SK-N-SH treated with all-trans-retinoic acid at 6 μM for 48 hours (cell line): ENCODE measurements at regions not wholly inside any gene's neighbourhood (a gene's known extent, or its start where the extent isn't known, plus 50 kb on each side); places are given as distances from the start of the nearest gene placed in this dataset.
"Not testable (repeated sequence)": the region's sequence is repeated elsewhere in the genome, so short reads cannot be mapped to it uniquely, and the experiment has no call there.

Source experiments
- ATAC-seq: fragments of 200-7000 bp; cut with Tn5 transposase; 3 replicates; pipeline ENCODE4 v1.9.1; 2020; ENCODE audit warnings: mild to moderate bottlenecking, moderate library complexity
- BACH2 ChIP-seq: fragments of 250-450 bp; sonication (Bioruptor Pico); IDR thresholded peaks from 2 replicates; pipeline ENCODE4 v1.9.0; 2021; ENCODE audit warnings: mild to moderate bottlenecking, borderline replicate concordance
- CREB5 ChIP-seq: fragments of 250-450 bp; sonication (Bioruptor Pico); IDR thresholded peaks from 2 replicates; pipeline ENCODE4 v1.5.1; 2020; ENCODE audit warnings: low read depth, mild to moderate bottlenecking, moderate library complexity
- CSDC2 ChIP-seq: fragments of 250-450 bp; sonication (Bioruptor Pico); IDR thresholded peaks from 2 replicates; pipeline ENCODE4 v1.5.0; 2020; ENCODE audit warnings: mild to moderate bottlenecking, moderate library complexity
- ESRRG ChIP-seq: fragments of 250-450 bp; sonication (Bioruptor Pico); IDR thresholded peaks from 2 replicates; pipeline ENCODE4 v1.6.1; 2021; ENCODE audit warnings: mild to moderate bottlenecking
- GLIS3 ChIP-seq: fragments of 250-450 bp; sonication (Bioruptor Pico); IDR thresholded peaks from 2 replicates; pipeline ENCODE4 v1.5.0; 2020; ENCODE audit warnings: mild to moderate bottlenecking, moderate library complexity
- ISL1 ChIP-seq: fragments of 250-450 bp; sonication (Bioruptor Pico); IDR thresholded peaks from 2 replicates; pipeline ENCODE4 v2.1.2; 2022; ENCODE audit warnings: mild to moderate bottlenecking, moderate library complexity
- OSR1 ChIP-seq: fragments of 250-450 bp; sonication (Bioruptor Pico); IDR thresholded peaks from 2 replicates; pipeline ENCODE4 v1.8.0; 2022; ENCODE audit warnings: moderate library complexity, mild to moderate bottlenecking, inconsistent platforms
- PPARA ChIP-seq: fragments of 250-450 bp; sonication (Bioruptor Pico); IDR thresholded peaks from 2 replicates; pipeline ENCODE4 v1.5.0; 2020; ENCODE audit warnings: mild to moderate bottlenecking, borderline replicate concordance
- RARB ChIP-seq: fragments of 250-450 bp; sonication (Bioruptor Pico); IDR thresholded peaks from 2 replicates; pipeline ENCODE4 v1.8.0; 2021; ENCODE audit warnings: mild to moderate bottlenecking, moderate library complexity
- SNAI2 ChIP-seq: fragments of 250-450 bp; sonication (Bioruptor Pico); IDR thresholded peaks from 2 replicates; pipeline ENCODE4 v1.5.0; 2020; ENCODE audit warnings: mild to moderate bottlenecking, moderate library complexity
- TCF4 ChIP-seq: fragments of 250-450 bp; sonication (Bioruptor Pico); IDR thresholded peaks from 2 replicates; pipeline ENCODE4 v1.8.0; 2021; ENCODE audit warnings: mild to moderate bottlenecking, moderate library complexity, borderline replicate concordance
- TOX ChIP-seq: fragments of 250-450 bp; sonication (Bioruptor Pico); IDR thresholded peaks from 2 replicates; pipeline ENCODE4 v1.8.0; 2021; ENCODE audit warnings: mild to moderate bottlenecking, moderate library complexity, borderline replicate concordance
- ZC3H10 ChIP-seq: fragments of 250-450 bp; sonication (Bioruptor Pico); IDR thresholded peaks from 2 replicates; pipeline ENCODE4 v1.5.1; 2021; ENCODE audit warnings: mild to moderate bottlenecking, moderate library complexity
- ZFP3 ChIP-seq: fragments of 250-450 bp; sonication (Bioruptor Pico); IDR thresholded peaks from 2 replicates; pipeline ENCODE4 v1.5.0; 2020; ENCODE audit warnings: mild to moderate bottlenecking, moderate library complexity
- ZFP30 ChIP-seq: fragments of 450-650 bp; formaldehyde crosslinking; IDR thresholded peaks from 2 replicates; pipeline ENCODE4 v1.5.0; 2022; ENCODE audit warnings: mild to moderate bottlenecking, moderate library complexity
- ZNF565 ChIP-seq: fragments of 450-650 bp; formaldehyde crosslinking; conservative IDR thresholded peaks from 2 replicates; pipeline ENCODE4 v1.5.0; 2020; ENCODE audit warnings: low read depth, mild to moderate bottlenecking, moderate library complexity
- ZNF70 ChIP-seq: fragments of 450-650 bp; formaldehyde crosslinking; IDR thresholded peaks from 2 replicates; pipeline ENCODE4 v1.5.0; 2020; ENCODE audit warnings: mild to moderate bottlenecking, moderate library complexity
- ZNF8 ChIP-seq: fragments of 450-650 bp; formaldehyde crosslinking; IDR thresholded peaks from 2 replicates; pipeline ENCODE4 v1.5.0; 2020; ENCODE audit warnings: mild to moderate bottlenecking, moderate library complexity
- TF ChIP-seq, protein P1 (sequence below): fragments of 250-450 bp; sonication (Bioruptor Pico); IDR thresholded peaks from 2 replicates; pipeline ENCODE4 v1.5.0; 2020; ENCODE audit warnings: mild to moderate bottlenecking, moderate library complexity
- TF ChIP-seq, protein P2 (sequence below): fragments of 250-450 bp; sonication (Bioruptor Pico); IDR thresholded peaks from 2 replicates; pipeline ENCODE4 v1.5.1; 2021; ENCODE audit warnings: mild to moderate bottlenecking, moderate library complexity

DNA sequence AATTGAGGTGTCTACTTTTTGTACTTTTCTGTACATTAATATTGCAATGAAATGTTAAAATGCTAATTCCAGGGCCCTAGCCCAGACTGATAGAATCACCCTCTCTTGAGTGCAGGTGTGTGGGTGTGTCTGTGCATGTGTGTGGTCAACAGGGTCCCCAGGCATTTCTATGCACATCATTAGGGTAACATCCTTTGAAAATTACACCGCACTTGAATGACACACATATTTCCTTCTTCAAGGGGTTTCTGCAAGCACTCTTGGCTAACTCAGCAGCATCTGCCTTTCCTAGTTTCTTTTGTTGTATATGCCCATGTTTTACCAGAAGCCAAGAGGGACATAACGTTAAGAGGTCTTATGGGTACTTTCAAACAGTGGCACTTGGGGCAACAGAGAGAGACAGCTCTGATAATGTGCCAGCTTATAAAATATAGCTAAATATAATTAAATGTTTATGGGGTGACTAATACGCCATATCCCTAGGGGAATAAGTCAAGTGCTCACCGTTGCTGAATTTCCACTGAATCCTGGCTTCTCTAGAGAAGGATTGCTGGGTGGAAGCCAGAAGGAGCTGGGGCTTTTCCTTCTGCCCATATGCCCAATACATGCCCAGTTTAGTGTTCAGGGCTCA lies 54.5 kb upstream of the LRIG1 start:
- no peak for ATAC-seq
- no peak for TF ChIP-seq ZNF8
- TF ChIP-seq ZC3H10 (CRISPR knock-in tag) = no peak
- TF ChIP-seq, protein P1, sequence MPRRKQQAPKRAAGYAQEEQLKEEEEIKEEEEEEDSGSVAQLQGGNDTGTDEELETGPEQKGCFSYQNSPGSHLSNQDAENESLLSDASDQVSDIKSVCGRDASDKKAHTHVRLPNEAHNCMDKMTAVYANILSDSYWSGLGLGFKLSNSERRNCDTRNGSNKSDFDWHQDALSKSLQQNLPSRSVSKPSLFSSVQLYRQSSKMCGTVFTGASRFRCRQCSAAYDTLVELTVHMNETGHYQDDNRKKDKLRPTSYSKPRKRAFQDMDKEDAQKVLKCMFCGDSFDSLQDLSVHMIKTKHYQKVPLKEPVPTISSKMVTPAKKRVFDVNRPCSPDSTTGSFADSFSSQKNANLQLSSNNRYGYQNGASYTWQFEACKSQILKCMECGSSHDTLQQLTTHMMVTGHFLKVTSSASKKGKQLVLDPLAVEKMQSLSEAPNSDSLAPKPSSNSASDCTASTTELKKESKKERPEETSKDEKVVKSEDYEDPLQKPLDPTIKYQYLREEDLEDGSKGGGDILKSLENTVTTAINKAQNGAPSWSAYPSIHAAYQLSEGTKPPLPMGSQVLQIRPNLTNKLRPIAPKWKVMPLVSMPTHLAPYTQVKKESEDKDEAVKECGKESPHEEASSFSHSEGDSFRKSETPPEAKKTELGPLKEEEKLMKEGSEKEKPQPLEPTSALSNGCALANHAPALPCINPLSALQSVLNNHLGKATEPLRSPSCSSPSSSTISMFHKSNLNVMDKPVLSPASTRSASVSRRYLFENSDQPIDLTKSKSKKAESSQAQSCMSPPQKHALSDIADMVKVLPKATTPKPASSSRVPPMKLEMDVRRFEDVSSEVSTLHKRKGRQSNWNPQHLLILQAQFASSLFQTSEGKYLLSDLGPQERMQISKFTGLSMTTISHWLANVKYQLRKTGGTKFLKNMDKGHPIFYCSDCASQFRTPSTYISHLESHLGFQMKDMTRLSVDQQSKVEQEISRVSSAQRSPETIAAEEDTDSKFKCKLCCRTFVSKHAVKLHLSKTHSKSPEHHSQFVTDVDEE (CRISPR knock-in tag) = no peak
- TF ChIP-seq SNAI2 (CRISPR knock-in tag) = no peak
- TF ChIP-seq TOX (CRISPR knock-in tag) = no peak
- TF ChIP-seq ZFP30 (CRISPR knock-in tag) = no peak
- TF ChIP-seq, protein P2, sequence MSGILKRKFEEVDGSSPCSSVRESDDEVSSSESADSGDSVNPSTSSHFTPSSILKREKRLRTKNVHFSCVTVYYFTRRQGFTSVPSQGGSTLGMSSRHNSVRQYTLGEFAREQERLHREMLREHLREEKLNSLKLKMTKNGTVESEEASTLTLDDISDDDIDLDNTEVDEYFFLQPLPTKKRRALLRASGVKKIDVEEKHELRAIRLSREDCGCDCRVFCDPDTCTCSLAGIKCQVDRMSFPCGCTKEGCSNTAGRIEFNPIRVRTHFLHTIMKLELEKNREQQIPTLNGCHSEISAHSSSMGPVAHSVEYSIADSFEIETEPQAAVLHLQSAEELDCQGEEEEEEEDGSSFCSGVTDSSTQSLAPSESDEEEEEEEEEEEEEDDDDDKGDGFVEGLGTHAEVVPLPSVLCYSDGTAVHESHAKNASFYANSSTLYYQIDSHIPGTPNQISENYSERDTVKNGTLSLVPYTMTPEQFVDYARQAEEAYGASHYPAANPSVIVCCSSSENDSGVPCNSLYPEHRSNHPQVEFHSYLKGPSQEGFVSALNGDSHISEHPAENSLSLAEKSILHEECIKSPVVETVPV = no peak
- TF ChIP-seq OSR1 (CRISPR knock-in tag) = no peak
- TF ChIP-seq TCF4 = no peak
- TF ChIP-seq PPARA (CRISPR knock-in tag) = no peak
- no peak for TF ChIP-seq BACH2 (CRISPR knock-in tag)
- no peak for TF ChIP-seq RARB
- TF ChIP-seq, all 23 proteins: peak for 0

DNA sequence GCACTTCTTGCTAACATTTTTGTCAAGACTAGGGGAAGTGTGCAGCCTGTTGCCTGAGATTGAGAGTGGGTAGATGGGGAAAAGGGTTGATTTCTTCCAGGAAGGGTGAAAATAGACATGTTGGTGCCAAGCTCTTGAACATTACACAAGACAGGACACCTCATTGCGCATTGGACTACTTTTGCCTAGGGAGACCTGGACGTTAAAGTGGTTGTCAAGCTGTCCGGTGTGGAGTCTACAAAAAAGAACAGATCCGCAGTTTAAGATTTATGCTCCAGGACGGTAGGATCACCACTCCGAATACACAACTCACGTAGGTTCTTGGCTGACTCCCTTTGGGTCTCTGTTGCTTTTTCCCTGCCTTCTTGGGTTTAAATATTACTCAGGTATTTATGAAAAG lies 56.3 kb upstream of the LRIG1 start:
- no peak for TF ChIP-seq SNAI2 (CRISPR knock-in tag)
- no peak for TF ChIP-seq BACH2 (CRISPR knock-in tag)
- no peak for TF ChIP-seq ESRRG
- TF ChIP-seq TCF4 = no peak
- no peak for TF ChIP-seq ZFP3 (CRISPR knock-in tag)
- TF ChIP-seq CREB5 (CRISPR knock-in tag) = no peak
- no peak for TF ChIP-seq CSDC2 (CRISPR knock-in tag)
- TF ChIP-seq TOX (CRISPR knock-in tag) = no peak
- TF ChIP-seq ZFP30 (CRISPR knock-in tag) = no peak
- TF ChIP-seq PPARA (CRISPR knock-in tag) = no peak
- ATAC-seq = no peak

- not testable (repeated sequence) for ATAC-seq
Observed at GRCh38 chr3:66559924-66560323, 59.1 kb upstream of the LRIG1 start.

- TF ChIP-seq TCF4 (no peak), TOX (CRISPR knock-in tag) (no peak), PPARA (CRISPR knock-in tag) (no peak), OSR1 (CRISPR knock-in tag) (no peak), ZNF565 (CRISPR knock-in tag) (no peak), CSDC2 (CRISPR knock-in tag) (no peak), GLIS3 (CRISPR knock-in tag) (no peak), ISL1 (CRISPR knock-in tag) (no peak), ZNF70 (no peak)
- TF ChIP-seq, protein P1 (CRISPR knock-in tag) = no peak
- ATAC-seq = no peak
Observed at GRCh38 chr3:66561367-66561766, 60.5 kb upstream of the LRIG1 start.
